Naive thymus-derived CD4-positive, alpha-beta T cell (primary cell): ENCODE measurements at regions not wholly inside any gene's neighbourhood (a gene's known extent, or its start where the extent isn't known, plus 50 kb on each side); places are given as distances from the start of the nearest gene placed in this dataset.

ENCODE experiments used
- ATAC-seq: fragments of 150-1000 bp; cut with Tn5 transposase; 2 replicates; pipeline ENCODE4 v1.10.0; 2021; ENCODE audit warnings: mild to moderate bottlenecking, moderate library complexity
- CTCF ChIA-PET: fragments of 350-600 bp; sonication (Branson Sonifier 250); formaldehyde crosslinking; loops from one replicate; lab custom pipeline; 2021; ENCODE audit warnings: antibody characterized with exemption; lab: Charles Lee
- POLR2A ChIA-PET: fragments of 350-600 bp; sonication (Branson Sonifier 250); formaldehyde crosslinking; loops from one replicate; lab custom pipeline; 2021; ENCODE audit warnings: antibody characterized with exemption, inconsistent platforms; lab: Charles Lee
- DNase-seq, 9 donors: peaks; one replicate each; pipeline versions ENCODE4 v3.0.0 to v3.0.0-alpha.2; 2020 to 2022; ENCODE audit warnings: mixed read lengths in 1 of 9
- H3K27ac ChIP-seq: one replicate; pipeline ENCODE4 v1.7.0; 2013; ENCODE audit warnings: mild to moderate bottlenecking, low read depth, low read length, moderate library complexity
- H3K27me3 ChIP-seq, 2 donors: one replicate each; pipeline ENCODE4 v1.7.0; 2013; ENCODE audit warnings: low read length in 2 of 2, mild to moderate bottlenecking in 2 of 2, moderate library complexity in 2 of 2; ENCODE audit not compliant: control insufficient read depth in 2 of 2, insufficient read depth in 2 of 2
- H3K36me3 ChIP-seq, 3 experiments: 1 replicate in 2 of 3; 2 replicates in 1 of 3; pipeline ENCODE4 v1.7.0; 2013; ENCODE audit warnings: low read length in 3 of 3, mild to moderate bottlenecking in 3 of 3, moderate library complexity in 1 of 3; ENCODE audit not compliant: insufficient read depth in 3 of 3, control insufficient read depth in 2 of 3
- H3K4me1 ChIP-seq, 2 donors: one replicate each; pipeline ENCODE4 v1.7.0; 2013; ENCODE audit warnings: low read length in 2 of 2, mild to moderate bottlenecking in 2 of 2, moderate library complexity in 1 of 2; ENCODE audit not compliant: control insufficient read depth in 2 of 2, insufficient read depth in 2 of 2
- H3K4me3 ChIP-seq: 2 replicates; pipeline ENCODE4 v1.7.0; 2013; ENCODE audit warnings: mild to moderate bottlenecking, low read length
- H3K9me3 ChIP-seq, 3 experiments: 1 replicate in 2 of 3; 2 replicates in 1 of 3; pipeline ENCODE4 v1.7.0; 2013; ENCODE audit warnings: low read length in 3 of 3; ENCODE audit not compliant: control insufficient read depth in 2 of 3
- H3K27ac Mint-ChIP-seq, 9 donors: one replicate each; pipeline ENCODE4 v1.8.0; 2020 to 2022; ENCODE audit warnings: mixed read lengths in 9 of 9, mild to moderate bottlenecking in 8 of 9, moderate library complexity in 5 of 9, inconsistent platforms in 2 of 9
- H3K27me3 Mint-ChIP-seq, 5 donors: one replicate each; pipeline ENCODE4 v1.8.0; 2021 to 2022; ENCODE audit warnings: mixed read lengths in 5 of 5, mild to moderate bottlenecking in 1 of 5
- H3K36me3 Mint-ChIP-seq, 5 donors: one replicate each; pipeline ENCODE4 v1.8.0; 2020 to 2022; ENCODE audit warnings: mixed read lengths in 5 of 5, mild to moderate bottlenecking in 3 of 5, inconsistent platforms in 1 of 5
- H3K4me1 Mint-ChIP-seq, 7 donors: one replicate each; pipeline ENCODE4 v1.8.0; 2020 to 2022; ENCODE audit warnings: mixed read lengths in 7 of 7, mild to moderate bottlenecking in 3 of 7, inconsistent platforms in 1 of 7
- H3K4me3 Mint-ChIP-seq, 10 donors: one replicate each; pipeline ENCODE4 v1.8.0; 2020 to 2022; ENCODE audit warnings: mild to moderate bottlenecking in 10 of 10, mixed read lengths in 10 of 10, moderate library complexity in 6 of 10, inconsistent platforms in 2 of 10
- H3K9me3 Mint-ChIP-seq, 11 donors: one replicate each; pipeline ENCODE4 v1.8.0; 2020 to 2022; ENCODE audit warnings: mixed read lengths in 11 of 11, mild to moderate bottlenecking in 4 of 11, inconsistent platforms in 1 of 11, moderate library complexity in 1 of 11
- intact Hi-C, 2 donors: fragments of 100-400 bp; cut with micrococcal nuclease; formaldehyde crosslinking; loops; one replicate each; pipeline ENCODE4 v1.15.1; 2023

DNA sequence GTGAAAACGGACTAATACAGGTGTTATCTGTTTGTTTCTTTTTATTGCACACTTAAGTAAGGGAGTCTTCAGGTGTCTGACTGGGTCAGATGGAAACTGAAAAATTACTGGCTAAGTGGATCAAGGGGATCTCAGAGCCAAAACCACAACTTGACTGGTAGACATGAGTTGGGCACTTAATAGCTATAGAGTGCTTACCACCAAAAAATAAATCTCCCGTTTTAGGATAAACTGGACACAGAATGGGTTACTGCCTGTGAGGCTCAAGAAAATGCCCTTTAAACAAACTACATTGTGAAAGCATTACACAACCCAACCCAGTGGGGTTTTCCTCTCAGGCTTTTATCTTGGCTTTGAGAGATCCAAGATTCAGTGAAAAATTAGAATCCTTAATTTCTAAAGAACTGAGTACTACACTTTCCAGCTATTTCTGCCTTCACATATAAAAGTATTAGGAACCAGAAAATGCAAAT, 134.0 kb upstream of the LYPLAL1 start:
- ATAC-seq = no peak
- Mint-ChIP-seq H3K36me3 (no peaks in the 10 kb centered on the region), H3K27me3 (no peaks in the 10 kb centered on the region), H3K4me3 (no peak overlapping the region), H3K9me3 (peaks cover 0 to 5% (median 0%) of the 10 kb centered on the region in 11 donors), H3K4me1 (no peaks in the 10 kb centered on the region), H3K27ac (no peak overlapping the region)
- POLR2A ChIA-PET = no interaction called here
- Histone ChIP-seq H3K36me3 (no peaks in the 10 kb centered on the region), H3K27ac (no peak overlapping the region), H3K9me3 (no peaks in the 10 kb centered on the region), H3K4me3 (no peak overlapping the region), H3K27me3 (no peaks in the 10 kb centered on the region), H3K4me1 (no peaks in the 10 kb centered on the region)
- no peak for DNase-seq
- CTCF ChIA-PET = no interaction called here
- intact Hi-C loops = no loop called here

DNA sequence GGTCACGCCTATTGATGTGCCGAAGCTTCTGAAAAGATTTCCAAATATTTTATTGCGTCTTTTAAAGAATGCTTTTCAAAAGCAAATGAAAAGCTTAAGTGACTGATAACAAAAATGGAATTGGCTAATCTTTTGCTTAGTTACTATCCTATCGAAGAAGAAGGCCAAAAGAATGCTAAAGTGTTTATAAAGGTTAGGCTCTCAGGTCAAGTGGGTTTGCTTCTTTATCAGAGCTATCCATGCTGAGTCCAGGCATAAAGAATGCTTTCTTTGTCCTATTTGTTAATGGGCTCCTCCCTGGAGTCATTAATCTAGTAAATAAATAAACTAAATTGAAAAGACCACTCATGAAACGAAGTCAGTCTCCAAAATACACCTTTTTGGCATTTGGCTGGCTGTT, 133.4 kb upstream of the LYPLAL1 start:
- no peak overlapping the region for H3K27ac ChIP-seq
- Mint-ChIP-seq H3K36me3 (no peaks in the 10 kb centered on the region), H3K27ac (no peak overlapping the region), H3K4me3 (no peak overlapping the region), H3K27me3 (no peaks in the 10 kb centered on the region), H3K4me1 (no peaks in the 10 kb centered on the region), H3K9me3 (peaks cover 0 to 5% (median 0%) of the 10 kb centered on the region in 11 donors)
- intact Hi-C loops = no loop called here
- no peak overlapping the region for H3K4me3 ChIP-seq
- H3K27me3 ChIP-seq = no peaks in the 10 kb centered on the region
- no peaks in the 10 kb centered on the region for H3K9me3 ChIP-seq
- CTCF ChIA-PET = no interaction called here
- DNase-seq = no peak
- H3K36me3 ChIP-seq = no peaks in the 10 kb centered on the region
- H3K4me1 ChIP-seq = no peaks in the 10 kb centered on the region
- POLR2A ChIA-PET = no interaction called here
- no peak for ATAC-seq

DNA sequence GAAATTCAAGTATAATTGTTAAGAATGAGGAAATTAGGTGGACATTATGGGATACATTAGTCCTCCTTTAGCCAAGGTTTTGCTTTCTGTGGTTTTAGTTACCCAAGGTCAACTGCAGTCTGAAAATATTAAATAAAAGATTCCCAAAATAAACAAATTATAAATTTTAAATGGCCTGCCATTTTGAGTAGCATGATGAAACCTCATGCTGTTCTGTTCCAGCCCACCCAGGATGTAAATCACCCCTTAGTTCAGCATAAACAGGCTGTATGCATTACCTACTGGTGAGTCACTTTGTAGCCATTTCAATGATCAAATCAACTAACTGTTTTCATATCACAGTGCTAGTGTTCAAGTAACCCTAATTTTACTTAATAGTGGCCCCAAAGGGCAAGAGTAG, 132.5 kb upstream of the LYPLAL1 start:
- POLR2A ChIA-PET = no interaction called here
- Histone ChIP-seq H3K4me3 (no peak overlapping the region), H3K27ac (no peak overlapping the region), H3K4me1 (no peaks in the 10 kb centered on the region), H3K36me3 (no peaks in the 10 kb centered on the region), H3K27me3 (no peaks in the 10 kb centered on the region), H3K9me3 (no peaks in the 10 kb centered on the region)
- H3K36me3 Mint-ChIP-seq = no peaks in the 10 kb centered on the region
- intact Hi-C loops = no loop called here
- no peaks in the 10 kb centered on the region for H3K27me3 Mint-ChIP-seq
- H3K9me3 Mint-ChIP-seq = peaks cover 0 to 5% (median 0%) of the 10 kb centered on the region in 11 donors
- ATAC-seq (no peak), DNase-seq (no peak)
- H3K4me3 Mint-ChIP-seq = no peak overlapping the region
- H3K4me1 Mint-ChIP-seq = no peaks in the 10 kb centered on the region
- CTCF ChIA-PET = no interaction called here
- H3K27ac Mint-ChIP-seq = no peak overlapping the region

GRCh38 chr1:219041818-219042217, 131.9 kb upstream of the LYPLAL1 start:
- Histone ChIP-seq H3K27ac (no peak overlapping the region), H3K9me3 (no peaks in the 10 kb centered on the region), H3K27me3 (no peaks in the 10 kb centered on the region), H3K36me3 (no peaks in the 10 kb centered on the region), H3K4me1 (no peaks in the 10 kb centered on the region), H3K4me3 (no peak overlapping the region)
- DNase-seq (no peak), ATAC-seq (no peak)
- Mint-ChIP-seq H3K27me3 (no peaks in the 10 kb centered on the region), H3K36me3 (no peaks in the 10 kb centered on the region), H3K27ac (no peak overlapping the region), H3K4me1 (no peaks in the 10 kb centered on the region), H3K9me3 (peaks cover 0 to 6% (median 0%) of the 10 kb centered on the region in 11 donors), H3K4me3 (no peak overlapping the region)
- CTCF ChIA-PET = no interaction called here
- intact Hi-C loops = no loop called here
- POLR2A ChIA-PET = no interaction called here

- Mint-ChIP-seq H3K36me3 (no peaks in the 10 kb centered on the region), H3K4me3 (no peak overlapping the region), H3K9me3 (peaks cover 0 to 6% (median 0%) of the 10 kb centered on the region in 11 donors), H3K4me1 (no peaks in the 10 kb centered on the region), H3K27ac (no peak overlapping the region), H3K27me3 (no peaks in the 10 kb centered on the region)
- H3K4me3 ChIP-seq = no peak overlapping the region
- no peaks in the 10 kb centered on the region for H3K27me3 ChIP-seq
- ATAC-seq = no peak
- no peak for DNase-seq
- H3K27ac ChIP-seq = no peak overlapping the region
- CTCF ChIA-PET = no interaction called here
- no peaks in the 10 kb centered on the region for H3K9me3 ChIP-seq
- no peaks in the 10 kb centered on the region for H3K36me3 ChIP-seq
- POLR2A ChIA-PET = no interaction called here
- no peaks in the 10 kb centered on the region for H3K4me1 ChIP-seq
- intact Hi-C loops = no loop called here
Measured at GRCh38 chr1:219042769-219043168, 130.9 kb upstream of the LYPLAL1 start.

DNA sequence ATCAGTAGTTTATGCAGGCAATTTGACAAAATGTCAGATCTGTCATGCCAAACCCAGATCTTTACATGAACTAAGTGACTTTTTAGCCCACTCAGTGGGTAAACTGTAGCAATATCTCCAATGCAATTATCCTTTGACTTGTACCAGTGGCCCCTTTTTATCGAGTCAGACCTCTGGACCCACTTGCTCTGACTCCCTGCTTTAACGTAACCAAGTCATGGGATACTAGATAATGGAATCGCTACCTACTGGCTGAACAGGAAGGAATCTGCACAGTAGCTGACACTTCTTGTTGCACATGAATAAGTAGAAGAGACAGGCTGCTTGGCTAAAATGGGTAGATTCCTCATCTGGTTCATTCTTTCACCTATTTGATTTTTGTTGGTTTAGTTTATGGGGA, 128.4 kb upstream of the LYPLAL1 start:
- intact Hi-C loops = no loop called here
- no peaks in the 10 kb centered on the region for H3K27me3 ChIP-seq
- Mint-ChIP-seq H3K9me3 (peaks cover 0 to 6% (median 0%) of the 10 kb centered on the region in 11 donors), H3K36me3 (no peaks in the 10 kb centered on the region), H3K27me3 (peaks cover 0 to 3% (median 0%) of the 10 kb centered on the region in 5 donors), H3K27ac (no peak overlapping the region), H3K4me1 (peaks cover 0 to 2% (median 0%) of the 10 kb centered on the region in 7 donors), H3K4me3 (no peak overlapping the region)
- H3K36me3 ChIP-seq = no peaks in the 10 kb centered on the region
- POLR2A ChIA-PET = no interaction called here
- H3K4me3 ChIP-seq = no peak overlapping the region
- CTCF ChIA-PET = no interaction called here
- no peaks in the 10 kb centered on the region for H3K4me1 ChIP-seq
- no peak overlapping the region for H3K27ac ChIP-seq
- no peak for DNase-seq
- ATAC-seq = no peak
- H3K9me3 ChIP-seq = no peaks in the 10 kb centered on the region

- ChIA-PET POLR2A (no interaction called here), CTCF (no interaction called here)
- intact Hi-C loops = no loop called here
- H3K36me3 ChIP-seq = no peaks in the 10 kb centered on the region
- Mint-ChIP-seq H3K27me3 (peaks cover 0 to 6% (median 0%) of the 10 kb centered on the region in 5 donors), H3K4me1 (peaks cover 0 to 2% (median 0%) of the 10 kb centered on the region in 7 donors), H3K9me3 (peaks cover 0 to 2% (median 0%) of the 10 kb centered on the region in 11 donors), H3K4me3 (no peak overlapping the region), H3K36me3 (no peaks in the 10 kb centered on the region), H3K27ac (no peak overlapping the region)
- no peaks in the 10 kb centered on the region for H3K4me1 ChIP-seq
- DNase-seq (no peak), ATAC-seq (no peak)
- no peaks in the 10 kb centered on the region for H3K9me3 ChIP-seq
- no peak overlapping the region for H3K4me3 ChIP-seq
- no peaks in the 10 kb centered on the region for H3K27me3 ChIP-seq
- no peak overlapping the region for H3K27ac ChIP-seq
Measured at GRCh38 chr1:219049501-219049900, 124.2 kb upstream of the LYPLAL1 start.
